HG02981 (cell line): ENCODE measurements at regions not wholly inside any gene's neighbourhood (a gene's known extent, or its start where the extent isn't known, plus 50 kb on each side); places are given as distances from the start of the nearest gene placed in this dataset.

Experiments
- ATAC-seq: cut with Tn5 transposase; IDR thresholded peaks from one replicate; pipeline ENCODE4 v1.9.1; 2021; ENCODE audit warnings: mild to moderate bottlenecking, moderate library complexity; ENCODE audit not compliant: unreplicated experiment

DNA sequence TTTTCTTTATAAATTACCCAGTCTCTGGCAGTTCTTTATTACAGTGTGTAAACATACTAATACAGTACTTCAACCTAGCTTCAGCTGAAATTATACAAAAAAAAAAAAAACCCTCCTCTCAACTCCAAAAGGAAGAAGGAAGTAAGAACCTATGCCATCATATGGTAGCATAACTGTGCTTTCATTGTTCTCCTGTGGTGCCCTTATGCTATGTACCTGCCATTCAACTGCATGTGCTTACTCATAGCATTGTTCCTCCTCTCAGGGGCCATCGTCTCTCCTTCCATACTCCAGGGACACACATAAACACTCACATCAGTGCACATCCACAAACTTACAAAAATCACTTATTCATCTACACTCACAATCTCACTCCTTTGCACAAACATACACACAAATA is 470.1 kb upstream of the HS3ST1 start:
- ATAC-seq: no peak

DNA sequence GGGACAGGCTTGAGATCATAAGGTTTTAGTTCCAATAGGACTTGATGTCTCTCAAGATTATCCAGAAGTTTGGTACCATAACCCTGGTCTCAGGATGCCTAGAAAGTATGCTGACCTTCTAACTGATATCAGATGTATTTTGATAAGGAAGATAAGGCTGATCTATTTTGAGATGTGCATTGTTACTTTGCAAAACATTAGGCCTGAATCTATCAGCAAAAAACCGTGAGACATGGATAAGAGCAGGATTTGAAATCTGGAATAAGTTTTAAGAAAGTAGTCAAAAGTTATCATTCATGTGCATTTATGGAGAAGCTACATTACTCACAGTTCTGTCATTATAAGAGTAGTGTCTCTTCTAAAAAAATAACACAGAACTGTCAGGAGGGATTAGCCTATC is 467.1 kb upstream of the HS3ST1 start:
- no peak for ATAC-seq

- ATAC-seq: no peak
Measured at GRCh38 chr4:11894977-11895376, 466.3 kb upstream of the HS3ST1 start.

DNA sequence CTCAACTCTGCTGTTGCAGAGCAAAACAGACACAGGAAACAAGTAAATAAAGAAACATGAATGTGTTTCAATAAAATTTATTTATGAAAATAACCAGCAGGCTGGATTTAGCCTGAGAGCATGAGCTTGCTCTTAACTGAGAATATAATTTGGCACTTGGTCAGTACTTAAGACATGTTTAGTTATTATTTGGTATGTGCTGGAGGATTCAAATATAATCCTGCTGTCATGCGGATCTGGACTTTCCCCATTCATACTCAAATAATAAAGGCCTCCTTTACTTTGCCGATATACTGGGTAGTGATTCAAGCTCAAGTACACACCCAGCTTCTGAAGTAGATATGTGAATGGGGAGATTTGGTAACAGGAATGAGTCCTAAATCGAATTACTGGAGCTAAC is 465.5 kb upstream of the HS3ST1 start:
- no peak for ATAC-seq

- ATAC-seq: no peak
Measured at GRCh38 chr4:11889099-11889498, 460.4 kb upstream of the HS3ST1 start.

DNA sequence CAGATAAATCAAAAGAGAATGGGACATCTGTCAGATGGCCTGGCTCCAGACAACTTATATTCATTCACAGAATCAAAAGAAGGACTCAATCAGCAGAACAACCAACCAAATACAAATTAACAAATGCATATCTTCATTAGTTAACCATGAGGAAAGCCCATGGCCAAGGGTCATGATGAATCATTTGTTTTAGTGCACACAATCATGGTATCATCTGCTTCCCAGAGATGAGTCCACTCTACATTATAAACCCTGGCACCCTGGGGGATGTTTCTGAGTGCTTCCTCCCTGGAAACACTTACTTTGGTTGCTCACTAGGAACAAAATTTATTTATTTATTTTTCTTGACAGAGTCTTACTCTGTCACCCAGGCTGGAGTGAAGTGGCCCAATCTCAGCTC is 453.3 kb upstream of the HS3ST1 start:
- ATAC-seq: no peak

DNA sequence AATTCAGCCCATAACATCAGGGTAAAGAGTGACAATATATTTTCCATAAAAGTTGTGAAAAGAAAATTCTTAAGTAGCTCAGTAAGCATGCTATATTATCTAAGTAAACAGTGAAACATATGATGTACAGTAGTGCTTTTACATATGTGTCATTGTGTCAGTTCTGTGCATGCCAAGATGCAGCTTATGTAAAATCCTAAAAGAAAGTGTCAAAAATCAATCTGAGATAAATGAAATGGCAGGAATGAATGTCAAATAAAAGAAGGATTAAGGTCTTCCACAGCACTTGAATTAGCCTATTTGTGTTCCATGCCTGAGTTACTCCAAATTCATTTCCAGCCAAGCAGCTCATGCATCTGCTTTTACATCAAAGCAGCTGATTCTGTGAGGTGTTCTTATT is 452.7 kb upstream of the HS3ST1 start:
- no peak for ATAC-seq

DNA sequence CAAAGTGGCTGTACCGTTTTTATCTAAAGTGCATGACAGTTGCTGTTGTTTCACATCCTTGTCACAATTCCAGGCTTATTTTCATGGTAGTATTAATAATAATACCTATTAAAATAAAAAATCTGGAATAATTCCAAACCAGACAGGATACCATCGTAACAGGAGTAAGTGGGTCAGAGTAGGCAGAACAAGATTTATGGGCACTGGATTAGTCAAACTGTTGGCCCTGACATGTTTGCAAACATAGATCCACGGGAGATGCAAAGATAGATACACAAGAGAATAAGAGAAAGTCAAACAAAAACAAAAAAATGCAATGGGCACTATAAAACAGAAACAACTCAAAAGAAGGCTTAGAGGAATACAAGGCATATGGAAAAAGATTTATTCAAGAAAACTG is 449.5 kb upstream of the HS3ST1 start:
- ATAC-seq: no peak

GRCh38 chr4:11876104-11876503 is 447.4 kb upstream of the HS3ST1 start:
- ATAC-seq: no peak

- no peak for ATAC-seq
Measured at GRCh38 chr4:11869191-11869870, 440.6 kb upstream of the HS3ST1 start.

GRCh38 chr4:11866391-11866790 is 437.7 kb upstream of the HS3ST1 start:
- no peak for ATAC-seq

- ATAC-seq: no peak
Measured at GRCh38 chr4:11860996-11861395, 432.3 kb upstream of the HS3ST1 start.

- ATAC-seq: no peak
Measured at GRCh38 chr4:11857881-11858280, 429.2 kb upstream of the HS3ST1 start.

- no peak for ATAC-seq
Measured at GRCh38 chr4:11847167-11847566, 418.5 kb upstream of the HS3ST1 start.

GRCh38 chr4:11843927-11844326 is 415.2 kb upstream of the HS3ST1 start:
- ATAC-seq: no peak

DNA sequence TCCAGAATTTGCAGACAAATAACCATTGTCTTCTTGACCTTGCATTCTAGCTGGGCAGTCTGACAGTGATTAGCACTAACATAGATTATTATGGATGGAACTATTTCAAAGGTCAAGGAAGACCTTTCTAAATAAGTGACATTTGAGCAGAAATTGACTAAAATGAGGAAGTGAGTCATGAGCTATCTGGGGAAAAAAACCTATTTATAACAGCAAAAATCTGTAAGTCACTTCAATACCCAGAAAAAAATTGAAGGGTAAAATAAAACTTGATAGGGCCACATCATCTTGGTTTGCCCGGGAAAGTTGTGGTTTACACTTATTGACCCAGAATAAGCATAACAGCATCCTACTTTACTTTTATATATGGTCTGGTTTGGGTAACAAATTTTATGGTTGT is 414.6 kb upstream of the HS3ST1 start:
- no peak for ATAC-seq

DNA sequence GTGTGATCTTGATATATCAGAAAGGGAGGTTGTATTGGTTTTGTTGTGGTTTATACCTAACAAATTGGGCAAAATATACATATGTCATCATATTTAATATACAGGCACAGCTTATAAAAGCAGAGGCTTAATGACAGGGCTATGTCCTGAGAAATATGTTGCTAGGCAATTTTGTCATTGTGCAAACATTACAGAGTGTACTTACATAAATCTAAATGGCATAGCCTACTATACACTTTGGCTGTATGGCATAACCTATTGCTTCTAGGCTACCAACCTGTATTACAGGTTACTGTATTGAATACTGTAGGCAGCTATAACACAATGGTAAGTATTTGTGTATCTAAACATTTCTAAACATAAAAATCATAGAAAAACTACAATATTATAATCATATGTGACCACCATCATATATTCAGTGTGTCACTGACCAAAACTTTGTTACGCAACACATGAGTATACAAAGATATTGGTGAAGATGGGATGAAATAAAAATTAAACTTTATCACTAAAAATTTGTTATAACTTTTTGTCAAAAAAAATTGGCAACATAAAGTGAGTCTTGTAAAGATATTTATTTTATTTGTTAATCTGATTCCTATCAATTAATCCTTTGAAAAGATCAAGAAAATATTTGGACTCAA is 414.0 kb upstream of the HS3ST1 start:
- no peak for ATAC-seq

- no peak for ATAC-seq
Measured at GRCh38 chr4:11839889-11840288, 411.2 kb upstream of the HS3ST1 start.

DNA sequence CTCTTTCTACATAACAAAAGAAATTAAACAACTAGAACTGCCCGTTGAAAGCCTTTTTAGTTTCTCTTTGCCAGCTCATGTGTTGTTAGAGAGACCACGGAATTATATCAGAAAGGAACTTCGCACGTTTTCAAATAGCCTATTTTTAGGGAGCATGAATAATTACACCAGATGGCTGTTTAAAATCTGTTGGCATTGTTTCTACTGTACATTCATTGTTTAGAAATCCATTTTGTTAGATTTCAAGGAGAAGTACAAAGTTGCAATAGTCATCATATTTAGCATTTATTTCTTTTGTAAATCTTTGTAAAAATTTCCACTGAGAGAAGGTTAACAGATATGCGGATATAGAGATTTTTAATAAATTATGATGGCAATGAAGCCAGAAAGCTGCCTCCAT is 403.0 kb upstream of the HS3ST1 start:
- no peak for ATAC-seq

GRCh38 chr4:11824566-11824965 is 395.9 kb upstream of the HS3ST1 start:
- ATAC-seq: no peak

DNA sequence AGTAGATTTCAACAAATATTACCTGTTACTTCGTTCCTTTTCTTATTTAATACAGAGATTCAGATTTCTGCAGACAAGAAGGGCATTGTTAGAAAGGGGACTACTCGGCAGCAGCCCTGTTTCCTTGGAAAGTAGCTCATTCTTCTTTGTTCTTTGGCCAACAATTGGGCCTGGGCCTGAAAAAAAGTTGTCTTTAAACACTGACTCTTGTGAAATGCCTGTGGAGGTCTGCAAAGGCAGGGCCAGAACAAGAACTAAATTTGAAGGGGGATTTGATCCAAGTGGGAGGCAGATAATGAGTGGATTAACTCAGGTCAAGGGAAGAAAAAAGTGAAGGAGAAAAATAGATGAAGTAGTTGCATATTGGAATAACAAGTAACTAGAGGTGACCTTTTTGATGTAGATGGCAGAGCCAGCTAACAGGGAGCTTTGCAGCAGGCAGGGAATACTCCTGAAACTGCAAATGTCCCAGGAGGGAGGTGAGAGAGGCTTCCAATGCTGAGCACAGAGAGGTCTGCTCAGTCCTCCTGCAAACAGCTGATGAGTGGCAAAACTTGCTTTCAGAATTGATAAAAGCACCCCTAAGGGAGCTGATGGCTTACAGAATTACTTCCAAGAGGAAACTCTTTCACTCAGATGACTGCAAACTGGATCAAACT is 393.2 kb upstream of the HS3ST1 start:
- ATAC-seq: no peak

DNA sequence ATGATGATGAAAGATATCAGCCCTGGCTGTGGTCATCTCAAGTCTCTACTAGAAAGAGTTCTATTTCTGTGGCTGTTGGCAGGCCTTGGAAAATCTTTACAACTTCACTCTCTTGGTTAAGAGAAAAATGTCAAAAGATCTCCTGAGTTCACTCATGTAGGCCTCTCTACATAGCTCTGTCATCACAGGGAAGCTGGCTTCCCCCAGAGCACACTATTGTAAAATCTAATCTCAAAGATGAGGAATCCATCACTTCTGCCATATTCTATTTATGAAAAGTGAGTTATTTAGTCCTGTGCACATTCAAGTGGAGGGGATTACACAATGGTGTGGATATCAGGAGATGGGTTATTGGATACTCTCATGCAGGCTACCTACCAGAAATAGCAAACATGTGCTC is 388.4 kb upstream of the HS3ST1 start:
- no peak for ATAC-seq
